GM21367 (cell line): ENCODE measurements at regions not wholly inside any gene's neighbourhood (a gene's known extent, or its start where the extent isn't known, plus 50 kb on each side); places are given as distances from the start of the nearest gene placed in this dataset.
"Not testable (repeated sequence)": the region's sequence is repeated elsewhere in the genome, so short reads cannot be mapped to it uniquely, and the experiment has no call there.

Experiments
- ATAC-seq: cut with Tn5 transposase; IDR thresholded peaks from one replicate; pipeline ENCODE4 v1.9.1; 2021; ENCODE audit not compliant: unreplicated experiment

DNA sequence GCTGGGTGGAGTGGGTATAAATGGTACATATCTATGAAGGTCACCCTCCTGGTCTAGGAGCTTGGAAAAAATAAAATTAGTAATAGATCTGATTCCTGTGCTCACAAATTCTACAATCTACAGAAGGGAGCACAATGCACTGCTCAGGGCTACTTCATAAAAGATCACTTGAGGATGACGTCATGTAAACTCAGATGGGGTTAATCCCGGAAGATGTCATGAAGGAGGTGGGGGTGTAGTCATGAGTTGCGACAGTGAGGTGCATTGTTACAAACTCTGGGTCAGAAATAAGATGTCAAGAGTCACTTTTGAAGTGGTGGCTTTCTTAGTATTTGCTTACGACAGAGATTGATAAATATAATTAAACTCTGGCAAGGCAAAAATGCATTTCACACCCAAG lies 68.2 kb downstream of the LHX9 start:
- no peak for ATAC-seq

- ATAC-seq, result no peak
Measured at GRCh38 chr1:197986817-197987216, 69.6 kb downstream of the LHX9 start.

GRCh38 chr1:197987294-197987693 lies 70.1 kb downstream of the LHX9 start:
- no peak for ATAC-seq

DNA sequence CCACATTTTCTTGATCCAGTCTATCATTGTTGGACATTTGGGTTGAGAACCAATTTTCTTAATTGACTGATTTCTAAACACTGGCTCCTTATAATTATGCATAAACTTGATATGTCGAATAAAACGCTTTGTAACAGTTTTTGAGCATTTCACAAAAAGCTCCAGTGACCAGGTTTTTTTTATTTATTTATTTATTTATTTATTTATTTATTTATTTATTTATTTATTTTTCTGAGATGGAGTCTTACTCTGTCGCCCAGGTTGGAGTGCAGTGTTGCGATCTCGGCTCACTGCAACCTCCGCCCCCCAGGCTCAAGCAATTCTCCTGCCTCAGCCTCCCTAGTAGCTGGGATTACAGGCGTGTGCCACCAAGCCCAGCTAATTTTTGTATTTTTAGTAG lies 71.4 kb downstream of the LHX9 start:
- ATAC-seq, result not testable (repeated sequence)

DNA sequence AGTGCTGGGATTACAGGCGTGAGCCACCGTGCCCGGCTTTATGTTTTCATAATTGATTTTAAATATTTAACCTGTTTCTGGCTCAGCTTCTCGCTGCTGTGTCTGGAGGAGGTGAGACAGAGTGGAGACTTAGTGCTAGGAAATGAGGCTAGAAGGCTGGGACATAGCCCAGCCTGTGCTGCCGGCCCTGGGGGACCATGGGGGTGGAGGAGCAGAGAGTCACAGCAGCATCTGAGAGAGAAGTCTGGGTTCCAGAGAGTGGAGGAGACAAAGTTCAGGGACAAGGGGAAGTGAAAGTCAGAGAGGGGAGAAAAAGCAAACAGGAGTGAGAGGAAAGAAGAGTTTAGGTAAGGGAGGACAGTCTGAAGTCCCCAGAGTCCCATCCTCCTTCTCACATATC lies 71.9 kb downstream of the LHX9 start:
- ATAC-seq, result no peak

- ATAC-seq, result no peak
Measured at GRCh38 chr1:197991594-197991993, 74.4 kb downstream of the LHX9 start.

DNA sequence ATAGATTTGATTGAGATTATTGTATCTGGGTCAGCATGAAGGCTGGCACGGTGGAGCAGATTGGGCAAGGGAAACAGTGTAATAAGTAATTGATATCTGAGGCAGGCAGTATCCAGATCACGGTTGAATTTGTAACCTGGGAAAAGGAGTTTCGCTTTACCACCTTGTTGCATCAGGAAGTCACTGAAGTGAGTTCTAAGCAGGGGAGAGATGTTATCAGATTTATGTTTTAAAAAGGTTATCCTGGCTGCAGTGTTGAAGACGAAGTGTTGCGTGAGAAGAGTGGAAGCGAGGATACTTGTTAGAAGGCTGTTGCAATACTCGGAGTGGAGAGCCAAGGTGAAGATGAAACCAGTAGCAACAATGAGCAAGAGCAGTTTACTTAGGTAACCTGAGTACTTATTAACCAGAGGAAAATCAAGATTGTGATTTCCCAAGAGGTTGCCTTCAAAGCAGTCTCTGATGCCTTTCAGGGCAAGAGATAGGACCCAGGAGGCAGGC lies 77.8 kb downstream of the LHX9 start:
- ATAC-seq, result no peak

DNA sequence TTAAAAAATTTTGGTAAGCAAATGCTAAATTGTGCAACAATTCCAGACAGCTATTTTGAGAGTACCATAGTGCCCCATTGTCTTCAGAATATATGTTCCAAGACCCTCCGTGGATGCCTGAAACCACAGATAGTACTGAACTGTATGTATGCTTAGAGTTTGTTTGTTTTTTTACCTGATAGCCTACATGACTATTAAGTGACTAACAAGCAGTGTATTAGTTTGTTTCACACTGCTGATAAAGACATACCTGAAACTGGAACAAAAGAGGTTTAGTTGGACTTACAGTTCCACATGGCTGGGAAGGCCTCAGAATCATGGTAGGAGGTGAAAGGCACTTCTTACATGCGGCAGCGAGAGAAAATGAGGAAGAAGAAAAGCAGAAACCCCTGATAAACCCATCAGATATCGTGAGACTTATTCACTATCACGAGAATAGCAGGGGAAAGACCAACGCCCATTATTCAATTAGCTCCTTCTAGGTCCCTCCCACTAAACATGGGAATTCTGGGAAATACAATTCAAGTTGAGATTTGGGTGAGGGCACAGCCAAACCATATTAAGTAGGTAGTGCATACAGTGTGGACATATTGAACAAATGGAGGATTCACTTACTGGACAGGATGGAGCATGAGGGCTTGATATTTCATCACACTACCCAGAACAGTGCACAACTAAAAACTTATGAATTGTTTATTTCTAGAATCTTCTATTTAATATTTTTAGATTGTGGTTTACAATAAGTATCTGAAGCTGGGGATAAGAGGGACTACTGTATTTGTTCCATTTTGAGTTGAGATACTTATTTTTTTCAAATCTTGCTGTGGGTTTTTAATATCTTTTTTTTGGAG lies 78.5 kb downstream of the LHX9 start:
- ATAC-seq, result no peak

DNA sequence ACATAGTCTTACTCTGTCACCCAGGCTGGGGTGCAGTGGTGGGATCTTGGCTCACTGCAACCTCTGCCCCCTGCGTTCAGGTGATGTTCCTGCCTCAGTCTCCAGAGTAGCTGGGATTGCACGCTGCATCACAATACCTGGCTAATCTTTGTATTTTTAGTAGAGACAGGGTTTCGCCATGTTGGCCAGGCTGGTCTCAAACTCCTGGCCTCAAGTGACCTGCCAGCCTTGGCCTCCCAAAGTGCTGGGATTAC lies 79.0 kb downstream of the LHX9 start:
- not testable (repeated sequence) for ATAC-seq

DNA sequence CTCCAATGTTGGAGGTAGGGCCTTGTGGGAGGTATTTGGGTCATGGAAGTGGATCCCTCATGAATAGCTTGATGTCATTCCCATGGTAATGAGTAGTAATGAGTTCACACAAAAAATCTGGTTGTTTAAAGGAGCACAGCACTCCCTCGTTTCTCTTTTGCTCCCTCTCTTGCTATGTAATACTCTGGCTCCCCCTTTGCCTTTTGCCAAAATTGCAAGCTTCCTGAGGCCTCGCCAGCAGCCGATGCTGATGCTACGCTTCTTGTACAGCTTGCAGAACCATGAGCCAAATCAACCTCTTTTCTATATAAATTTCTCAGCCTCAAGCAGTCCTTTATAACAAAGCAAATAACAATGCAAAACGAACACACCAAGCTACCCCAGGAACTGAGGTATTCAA lies 80.9 kb downstream of the LHX9 start:
- no peak for ATAC-seq

DNA sequence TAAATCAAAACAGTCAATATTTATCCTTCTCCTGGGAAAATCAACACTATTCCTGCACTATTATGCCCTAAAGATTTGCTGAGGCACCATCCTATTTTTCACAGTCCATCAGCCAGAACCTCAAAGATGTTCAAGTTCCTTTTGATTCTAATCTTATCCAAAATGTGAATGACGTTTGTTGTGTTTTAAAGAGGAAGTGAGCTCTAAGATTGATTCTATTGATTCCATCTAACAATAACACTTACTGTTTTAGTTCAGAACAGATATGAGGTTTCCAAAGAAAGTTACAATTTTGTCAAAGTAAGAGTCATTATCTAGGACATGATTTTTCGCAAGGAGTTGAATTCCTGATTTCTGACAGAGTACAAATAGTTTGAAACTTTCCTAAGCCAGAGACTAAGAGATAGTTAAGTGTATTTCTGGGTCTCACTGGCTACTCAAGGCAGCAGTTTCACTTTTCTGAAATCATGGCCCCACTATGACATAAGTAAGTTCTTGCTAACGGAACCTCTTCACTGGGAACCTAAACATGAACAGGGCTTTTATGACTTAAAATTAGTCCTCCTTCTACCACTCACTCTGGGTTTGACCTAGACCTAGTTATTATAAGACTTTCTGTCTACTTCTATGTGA lies 84.7 kb downstream of the LHX9 start:
- no peak for ATAC-seq

DNA sequence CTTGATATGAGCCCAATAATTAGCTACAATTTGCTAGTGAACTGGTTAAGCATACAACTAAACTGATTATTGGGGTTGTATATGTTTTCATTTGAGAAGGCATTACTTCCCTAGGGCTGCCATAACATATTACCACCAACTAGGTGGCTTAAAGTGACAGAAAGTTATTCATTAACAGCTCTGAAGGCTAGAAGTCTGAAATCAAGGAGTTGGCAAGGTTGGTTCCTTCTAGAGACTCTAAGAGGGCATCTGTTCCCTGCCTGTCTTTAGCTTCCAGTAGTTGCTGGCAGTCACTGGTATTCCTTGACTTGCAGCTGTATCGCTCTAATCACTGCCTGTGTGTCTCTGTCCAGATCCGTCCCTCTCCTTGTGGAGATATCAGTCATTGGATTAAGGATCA lies 86.3 kb downstream of the LHX9 start:
- no peak for ATAC-seq

DNA sequence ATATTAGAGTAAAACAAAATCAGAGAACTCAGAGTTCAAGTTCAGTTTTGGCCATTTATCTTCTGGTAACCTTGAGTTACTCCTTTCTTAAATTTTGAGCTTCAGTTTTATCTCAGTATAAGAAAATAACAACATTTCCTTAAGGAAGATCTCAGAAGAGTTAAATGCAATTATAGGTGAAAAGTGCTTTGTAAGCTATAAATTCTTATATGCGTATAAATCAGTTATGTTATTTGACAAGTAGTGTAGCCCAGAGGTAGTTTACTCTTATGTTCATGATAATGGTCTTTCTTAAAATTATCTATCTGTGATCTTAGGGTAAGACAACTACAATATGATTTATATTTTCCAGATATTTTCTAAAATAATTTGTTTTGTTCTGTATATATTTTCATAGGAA lies 89.8 kb downstream of the LHX9 start:
- ATAC-seq, result no peak

DNA sequence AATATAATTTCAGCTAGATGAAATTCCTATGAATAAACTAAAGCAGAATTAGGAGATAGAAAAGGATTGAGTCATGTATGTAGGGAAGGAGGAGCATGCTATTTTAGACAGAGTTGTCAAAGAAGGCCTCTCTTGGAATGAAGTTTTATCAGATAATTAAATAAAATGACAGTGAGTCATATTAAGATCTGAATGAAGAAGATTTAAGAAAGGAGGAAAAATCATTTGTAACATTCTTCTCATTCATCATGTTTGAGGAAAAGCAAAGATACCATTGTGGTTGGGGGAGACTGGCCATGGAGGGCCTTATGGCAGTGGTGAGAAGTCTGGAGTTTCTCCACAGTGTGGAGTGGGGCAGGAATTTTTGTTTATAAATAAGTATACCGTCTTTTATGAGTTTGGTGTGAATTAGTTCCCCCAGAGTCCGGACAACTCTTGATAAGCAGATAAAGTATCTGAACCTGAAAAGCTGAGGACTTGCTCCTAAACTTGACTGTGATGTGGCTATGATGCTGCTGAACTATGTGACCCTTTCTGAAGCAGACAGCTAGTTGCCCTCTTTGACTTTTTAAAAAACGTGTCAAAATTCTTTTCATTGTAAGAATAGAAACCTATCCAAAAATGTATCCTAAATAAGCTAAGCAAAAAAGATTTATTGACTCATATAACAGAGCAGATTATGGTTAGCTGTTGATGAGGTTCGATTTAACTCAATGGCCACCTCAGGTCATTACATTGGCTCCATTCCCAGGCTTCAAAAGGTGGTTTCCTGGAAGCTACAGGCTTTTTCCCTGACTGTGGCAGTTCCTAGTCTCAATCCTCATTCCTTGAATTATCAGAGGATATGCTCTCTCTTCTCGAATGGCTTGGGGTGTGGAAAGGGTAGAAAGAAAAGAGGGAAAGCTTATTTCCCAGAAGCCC lies 90.8 kb downstream of the LHX9 start:
- ATAC-seq, result no peak

DNA sequence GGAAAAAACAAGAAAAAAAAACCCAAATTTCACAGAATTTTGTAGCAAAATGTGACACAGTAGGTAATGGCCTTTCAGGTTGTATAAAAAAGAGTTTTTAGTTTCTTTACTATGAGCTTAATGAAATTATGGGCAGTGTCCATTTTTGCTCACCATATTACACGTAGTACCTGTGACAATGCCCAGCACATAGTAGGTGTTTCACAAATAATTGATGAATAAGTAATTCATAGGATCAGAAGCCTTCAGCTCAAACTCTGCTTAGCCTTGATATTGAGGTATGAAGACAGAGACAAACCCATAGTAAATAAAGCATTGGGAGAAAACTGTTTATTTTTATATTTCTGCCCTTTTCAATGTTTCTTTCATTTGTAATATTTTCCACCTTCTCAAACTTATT lies 97.2 kb downstream of the LHX9 start:
- ATAC-seq, result no peak

DNA sequence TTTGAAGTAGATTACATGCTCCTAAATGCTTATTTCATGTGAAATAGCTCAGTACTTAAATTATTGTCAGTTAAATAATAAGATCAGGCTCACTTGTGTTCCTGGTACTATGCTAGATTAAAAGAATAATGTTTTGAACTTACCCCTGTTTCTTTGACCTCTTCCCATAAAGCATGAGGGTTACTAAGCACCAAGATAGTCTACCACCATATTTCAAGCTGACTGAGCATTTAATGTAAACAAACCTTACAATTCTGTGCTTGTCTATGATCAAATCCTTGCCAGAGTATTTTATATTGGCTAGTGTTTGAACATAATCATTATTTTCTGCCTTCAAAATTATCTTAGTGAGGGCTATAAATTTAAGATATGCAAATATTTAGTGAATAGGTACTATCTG lies 98.1 kb downstream of the LHX9 start:
- no peak for ATAC-seq

DNA sequence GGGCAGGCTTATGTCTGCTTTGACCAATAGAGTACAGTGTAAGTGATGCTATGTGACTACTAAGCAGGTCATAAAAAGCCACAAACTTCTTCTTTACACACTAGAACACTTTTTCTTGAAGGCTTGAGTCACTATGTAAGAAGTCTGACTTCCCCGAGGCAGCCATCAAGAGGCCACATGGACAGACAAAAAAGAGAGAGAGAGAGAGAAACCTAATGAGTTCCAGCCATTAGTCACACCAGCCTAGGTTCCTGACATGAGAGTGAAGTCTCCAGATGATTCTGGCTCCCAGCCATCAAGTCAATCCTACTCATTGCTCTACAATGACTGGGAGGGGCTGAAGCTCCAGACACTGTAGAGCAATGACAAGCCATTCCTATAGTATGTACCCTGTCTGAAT lies 101.4 kb downstream of the LHX9 start:
- ATAC-seq, result no peak

DNA sequence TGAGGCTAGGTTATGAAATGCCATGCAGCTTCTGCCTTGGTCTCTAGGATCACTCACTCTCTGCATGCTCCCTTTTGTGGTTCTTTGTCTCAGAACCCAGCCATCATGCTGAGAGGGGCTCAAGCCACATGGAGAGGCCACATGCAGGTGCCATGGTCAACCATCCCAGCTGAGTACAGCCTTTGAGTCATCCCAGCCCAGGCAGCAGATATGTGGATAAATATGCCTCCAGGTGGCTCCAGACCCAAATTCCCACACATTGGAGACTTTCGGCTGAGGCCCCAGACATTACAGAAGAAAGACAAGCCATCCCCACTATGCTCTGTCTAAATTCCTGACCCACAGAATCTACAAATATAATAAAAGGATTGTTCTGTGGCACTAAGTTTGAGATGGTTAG lies 102.0 kb downstream of the LHX9 start:
- no peak for ATAC-seq

- ATAC-seq, result no peak
Measured at GRCh38 chr1:198024336-198024735, 107.2 kb downstream of the LHX9 start.

DNA sequence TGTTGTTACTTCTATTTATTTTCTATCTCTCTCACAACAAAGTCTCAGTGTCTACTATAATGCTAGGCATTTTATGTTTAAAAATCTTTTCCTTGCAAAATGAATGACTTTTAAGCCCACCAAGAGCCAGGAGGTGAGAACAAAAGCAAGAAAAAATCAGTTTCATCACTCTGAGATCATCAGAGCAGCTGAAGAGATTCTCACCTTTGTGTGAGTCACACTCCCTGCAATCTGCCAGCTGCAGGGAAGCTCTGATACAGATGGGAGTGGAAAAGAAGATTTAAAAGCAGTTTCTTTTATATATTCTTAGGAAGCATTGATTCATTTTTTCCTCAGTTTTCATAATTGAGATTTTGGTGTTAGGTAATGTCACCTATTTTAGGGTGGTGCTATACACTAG lies 107.6 kb downstream of the LHX9 start:
- ATAC-seq, result no peak

GRCh38 chr1:198030682-198031081 lies 113.5 kb downstream of the LHX9 start:
- no peak for ATAC-seq

- no peak for ATAC-seq
Measured at GRCh38 chr1:198031086-198031485, 113.9 kb downstream of the LHX9 start.
